NCI-H187 treated with DMSO at 0.1 percent for 48 hours (cell line): ENCODE measurements at regions not wholly inside any gene's neighbourhood (a gene's known extent, or its start where the extent isn't known, plus 50 kb on each side); places are given as distances from the start of the nearest gene placed in this dataset.

Experiments
- DNase-seq: peaks from one replicate; lab custom pipeline; 2025; lab: John Stamatoyannopoulos, UW

GRCh38 chr21:38956856-38957571 is 151.3 kb downstream of the ETS2 start:
- DNase-seq: peak; percentile 93

- no peak for DNase-seq
Observed at GRCh38 chr21:38956521-38956855, 150.8 kb downstream of the ETS2 start.

- DNase-seq: no peak
Observed at GRCh38 chr21:38956007-38956406, 150.3 kb downstream of the ETS2 start.

- no peak for DNase-seq
Observed at GRCh38 chr21:38955495-38955894, 149.8 kb downstream of the ETS2 start.

GRCh38 chr21:38954588-38955004 is 148.9 kb downstream of the ETS2 start:
- peak; percentile 37 for DNase-seq

GRCh38 chr21:38953516-38953915 is 147.8 kb downstream of the ETS2 start:
- no peak for DNase-seq

GRCh38 chr21:38952890-38953289 is 147.2 kb downstream of the ETS2 start:
- DNase-seq: no peak

DNA sequence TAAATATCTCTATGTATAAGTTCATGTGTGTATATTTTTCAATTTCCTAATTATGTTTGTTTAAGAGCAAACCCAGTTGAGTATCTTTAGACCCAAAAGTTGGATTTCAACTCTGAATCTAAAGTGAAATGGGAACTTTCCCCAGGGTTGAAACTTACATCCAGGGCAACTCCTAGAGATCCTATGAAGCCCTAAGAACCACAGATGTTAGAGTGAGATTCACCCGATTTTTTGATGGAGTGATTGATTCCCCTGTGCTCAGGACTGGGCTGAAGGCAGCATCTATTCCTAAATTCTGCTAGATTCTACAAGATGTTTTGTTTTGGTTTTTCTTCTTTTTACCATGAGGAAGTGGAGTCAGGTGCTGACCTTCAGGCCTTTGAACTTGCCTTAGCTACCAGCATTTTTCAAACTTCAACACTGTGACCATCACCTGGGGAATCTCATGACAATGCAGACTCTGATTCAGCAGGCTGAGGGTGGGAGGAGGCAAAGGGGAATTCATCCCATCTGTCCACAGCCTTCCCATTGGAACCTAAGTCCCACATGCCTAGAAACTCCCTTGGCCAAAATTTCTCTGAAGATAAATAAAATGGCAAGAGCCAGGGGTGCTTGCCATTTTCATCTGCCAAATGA is 145.5 kb downstream of the ETS2 start:
- no peak for DNase-seq

GRCh38 chr21:38950435-38951094 is 144.8 kb downstream of the ETS2 start:
- peak; percentile 13 for DNase-seq

- no peak for DNase-seq
Observed at GRCh38 chr21:38949070-38949380, 143.3 kb downstream of the ETS2 start.

DNA sequence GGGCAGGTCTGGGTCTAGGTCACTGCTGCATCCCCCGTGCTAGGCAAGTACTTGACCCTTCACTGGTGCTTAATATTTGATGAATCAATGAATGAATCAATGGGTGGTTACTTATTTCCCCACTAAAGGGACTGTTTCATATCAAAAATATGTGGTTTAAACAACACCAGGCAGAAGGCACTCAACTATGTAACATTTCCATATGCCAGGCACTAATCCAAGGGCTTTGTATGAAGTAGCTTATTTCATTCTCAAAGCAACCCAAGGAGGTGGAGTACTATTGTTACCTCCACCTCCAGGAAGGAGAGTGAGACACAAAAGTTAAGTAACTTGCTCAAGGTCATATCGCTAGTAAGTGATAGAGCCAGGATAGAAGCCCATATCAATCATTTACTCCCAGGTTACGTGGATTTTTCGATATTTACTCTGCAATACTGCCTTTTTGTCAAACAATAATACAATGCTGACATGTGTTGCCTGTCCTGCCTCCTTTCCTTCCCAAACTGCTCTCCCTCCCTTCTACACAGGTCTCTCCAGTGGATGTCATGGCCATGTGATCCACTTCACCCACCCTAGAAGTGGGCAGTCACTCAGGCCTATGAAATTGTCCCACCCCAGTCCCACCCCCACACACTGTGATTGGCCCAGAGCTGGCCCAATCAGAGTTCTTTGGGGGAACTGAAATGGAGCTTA is 142.8 kb downstream of the ETS2 start:
- no peak for DNase-seq

DNA sequence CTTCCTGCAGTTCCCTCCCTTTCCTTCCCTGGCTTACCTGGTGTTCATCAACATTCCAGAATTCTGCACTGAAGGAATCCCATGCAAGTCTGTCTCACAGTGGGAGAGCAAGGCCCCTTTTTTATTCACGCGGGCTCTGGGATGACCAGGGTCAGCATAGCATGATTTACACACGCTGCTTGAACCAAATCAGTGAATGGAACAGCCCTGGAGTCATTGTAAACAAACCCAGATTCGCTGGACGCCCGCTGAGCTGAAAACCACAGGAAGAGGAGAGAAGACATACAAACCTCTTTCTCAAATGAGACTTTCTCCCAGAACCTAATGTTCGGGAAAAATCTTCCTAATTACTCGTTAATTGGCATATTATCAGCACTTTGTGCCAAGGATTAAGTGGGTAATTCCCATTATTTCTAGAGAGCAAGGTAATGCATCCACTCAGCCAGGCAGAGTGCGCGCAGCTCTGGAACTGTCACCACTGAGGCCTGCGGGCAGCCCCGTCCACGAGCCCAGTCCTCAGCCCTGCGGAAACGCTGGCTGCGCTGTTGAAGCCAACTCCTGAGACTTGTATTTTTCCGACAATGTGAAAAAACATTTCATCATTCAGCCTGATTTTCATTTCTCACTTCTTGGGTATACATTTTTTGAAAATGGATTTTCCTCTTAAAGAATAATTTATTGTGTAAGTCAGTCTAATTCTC is 140.0 kb downstream of the ETS2 start:
- DNase-seq: no peak

GRCh38 chr21:38944903-38945302 is 139.2 kb downstream of the ETS2 start:
- no peak for DNase-seq

DNA sequence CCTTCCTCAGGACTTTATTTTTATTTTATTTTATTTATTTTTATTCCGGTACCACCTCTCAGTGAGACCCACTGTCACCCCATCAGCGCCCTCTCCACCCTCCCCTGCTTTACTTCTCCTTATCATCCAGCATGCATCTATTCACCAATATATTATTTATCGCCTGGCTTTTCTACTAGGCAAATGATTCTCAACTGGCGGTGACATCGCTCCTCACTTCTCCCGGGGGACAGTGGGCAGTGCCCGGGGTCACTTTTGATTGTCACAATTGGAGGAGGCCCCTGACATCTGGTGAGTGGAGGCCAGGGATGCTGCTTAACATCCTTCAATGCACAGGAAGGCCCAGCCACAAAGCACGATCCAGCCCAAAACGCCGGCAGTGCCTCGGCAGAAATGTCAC is 138.7 kb downstream of the ETS2 start:
- no peak for DNase-seq

DNA sequence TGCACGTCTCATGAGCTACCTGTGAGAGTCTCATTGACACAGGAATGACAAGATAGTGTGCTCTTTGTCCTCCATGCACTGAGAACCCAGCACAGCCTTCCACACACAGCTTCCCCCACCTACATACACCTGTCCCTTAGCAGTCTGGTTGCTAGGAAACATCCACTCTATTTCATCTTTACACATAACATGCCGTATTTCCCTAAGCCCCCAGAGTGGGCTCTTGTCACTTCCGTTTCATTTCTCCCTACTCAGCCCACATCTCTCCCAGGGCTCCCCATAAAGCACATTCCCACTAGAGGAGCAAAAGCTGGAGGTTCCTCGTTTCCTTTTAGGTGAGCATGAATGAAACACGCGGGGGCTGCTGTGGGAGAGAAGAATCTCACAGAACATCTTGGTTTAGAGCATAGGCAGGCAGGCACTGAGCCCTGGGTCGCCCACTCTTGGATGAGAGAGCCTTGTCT is 137.1 kb downstream of the ETS2 start:
- peak; percentile 19 for DNase-seq

- DNase-seq: no peak
Observed at GRCh38 chr21:38938769-38939168, 133.0 kb downstream of the ETS2 start.

- no peak for DNase-seq
Observed at GRCh38 chr21:38938343-38938742, 132.6 kb downstream of the ETS2 start.

- no peak for DNase-seq
Observed at GRCh38 chr21:38937844-38938243, 132.1 kb downstream of the ETS2 start.

DNA sequence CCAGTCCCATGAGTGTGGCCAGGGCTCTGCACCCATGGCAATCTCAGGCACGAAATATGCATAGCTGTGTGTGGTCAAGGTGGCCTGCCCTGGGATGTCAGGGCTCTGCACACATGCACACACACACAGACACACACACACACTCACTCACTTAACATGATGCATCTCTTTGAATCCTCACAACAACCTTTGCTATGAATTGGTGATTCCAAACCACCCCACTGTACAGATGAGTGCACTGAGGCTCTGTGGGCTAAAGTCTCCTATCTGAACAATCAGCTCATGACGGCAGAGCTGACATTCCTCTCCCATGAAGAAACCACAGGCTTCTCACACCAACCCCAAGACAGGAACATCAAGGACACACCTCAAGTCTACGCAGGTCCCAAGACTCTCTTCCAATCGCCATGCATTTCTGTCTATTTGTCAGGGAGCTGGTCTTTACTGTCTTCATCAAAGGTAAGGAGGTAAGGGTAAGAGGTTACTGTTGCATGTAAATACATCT is 131.6 kb downstream of the ETS2 start:
- DNase-seq: no peak

DNA sequence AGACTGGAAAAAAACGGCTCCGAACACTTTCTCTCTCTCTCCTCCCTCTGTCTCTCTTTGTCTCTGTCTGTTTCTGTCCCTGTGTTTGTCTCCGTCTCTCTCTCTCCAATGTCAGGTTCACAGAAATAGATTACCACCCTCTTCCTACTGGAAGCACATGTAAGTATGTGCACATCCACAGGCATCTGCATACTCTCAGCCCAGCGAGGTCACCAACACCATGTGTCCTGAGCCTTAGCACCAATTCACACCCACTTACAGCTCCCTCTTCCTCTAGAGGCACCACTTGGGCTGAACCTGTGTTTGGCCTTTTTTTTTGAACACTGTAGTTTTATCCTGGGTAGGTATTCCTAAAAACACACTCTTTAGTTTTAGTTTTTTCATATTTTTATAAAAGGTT is 130.5 kb downstream of the ETS2 start:
- DNase-seq: no peak

DNA sequence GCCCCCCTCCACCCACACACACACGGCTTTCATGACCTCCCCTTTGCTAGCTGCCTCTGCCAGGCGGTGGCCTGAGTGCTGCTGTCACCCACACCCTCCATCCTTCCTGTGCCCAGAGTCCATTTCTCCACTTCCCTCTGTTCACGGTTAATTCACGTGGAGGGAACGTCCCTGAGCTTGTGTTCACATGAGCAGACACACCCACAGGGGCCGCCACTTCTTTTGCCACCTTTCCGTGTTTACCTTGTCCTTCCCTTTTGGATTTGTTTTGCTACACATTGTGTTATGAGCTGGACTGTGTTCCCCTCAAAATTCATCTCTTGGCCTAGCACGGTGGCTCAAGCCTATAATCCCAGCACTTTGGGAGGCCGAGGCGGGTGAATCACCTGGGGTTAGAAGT is 128.0 kb downstream of the ETS2 start:
- DNase-seq: no peak

GRCh38 chr21:38931291-38931690 is 125.6 kb downstream of the ETS2 start:
- DNase-seq: no peak
